ENCODE measurements at regions not wholly inside any gene's neighbourhood (a gene's known extent, or its start where the extent isn't known, plus 50 kb on each side); places are given as distances from the start of the nearest gene placed in this dataset.

GRCh38 chr13:73837147-73837546 lies 297.1 kb downstream of the KLF12 start:
- H3K36me3 Mint-ChIP-seq (ENCODE audit: insufficient read depth) = no peaks in the 10 kb centered on the region
- no peak for TF ChIP-seq CTCF (IDR thresholded peaks at IDR 0.05; ENCODE audit: unreplicated experiment)
- H3K9me3 Mint-ChIP-seq (ENCODE audit: low read depth) = no peaks in the 10 kb centered on the region
- no peaks in the 10 kb centered on the region for H3K27me3 Mint-ChIP-seq
- DNase-seq (ENCODE audit: low spot score, unreplicated experiment) = no peak
- no peak overlapping the region for H3K4me3 Mint-ChIP-seq (ENCODE audit: low read depth)
- peaks cover 8% of the 10 kb centered on the region for H3K4me1 Mint-ChIP-seq (ENCODE audit: low read depth)
- H3K27ac Mint-ChIP-seq = no peak overlapping the region

GRCh38 chr13:73835138-73835721 lies 299.0 kb downstream of the KLF12 start:
- TF ChIP-seq CTCF (IDR thresholded peaks at IDR 0.05; ENCODE audit: unreplicated experiment) = peak; percentile 74
- no peaks in the 10 kb centered on the region for H3K9me3 Mint-ChIP-seq (ENCODE audit: low read depth)
- no peak overlapping the region for H3K27ac Mint-ChIP-seq
- H3K27me3 Mint-ChIP-seq = no peaks in the 10 kb centered on the region
- H3K4me3 Mint-ChIP-seq (ENCODE audit: low read depth) = no peak overlapping the region
- no peaks in the 10 kb centered on the region for H3K36me3 Mint-ChIP-seq (ENCODE audit: insufficient read depth)
- H3K4me1 Mint-ChIP-seq (ENCODE audit: low read depth) = peaks cover 10% of the 10 kb centered on the region
- no peak for DNase-seq (ENCODE audit: low spot score, unreplicated experiment)

- H3K9me3 Mint-ChIP-seq (ENCODE audit: low read depth) = no peaks in the 10 kb centered on the region
- DNase-seq (ENCODE audit: low spot score, unreplicated experiment) = no peak
- peaks cover 10% of the 10 kb centered on the region for H3K4me1 Mint-ChIP-seq (ENCODE audit: low read depth)
- no peak overlapping the region for H3K4me3 Mint-ChIP-seq (ENCODE audit: low read depth)
- peak overlapping the region; percentile 74 for H3K27ac Mint-ChIP-seq
- H3K36me3 Mint-ChIP-seq (ENCODE audit: insufficient read depth) = no peaks in the 10 kb centered on the region
- no peaks in the 10 kb centered on the region for H3K27me3 Mint-ChIP-seq
- TF ChIP-seq CTCF (IDR thresholded peaks at IDR 0.05; ENCODE audit: unreplicated experiment) = no peak
Measured at GRCh38 chr13:73833325-73834070, 300.7 kb downstream of the KLF12 start.

GRCh38 chr13:73832825-73833224 lies 301.4 kb downstream of the KLF12 start:
- H3K36me3 Mint-ChIP-seq (ENCODE audit: insufficient read depth) = no peaks in the 10 kb centered on the region
- DNase-seq (ENCODE audit: low spot score, unreplicated experiment) = no peak
- no peaks in the 10 kb centered on the region for H3K9me3 Mint-ChIP-seq (ENCODE audit: low read depth)
- TF ChIP-seq CTCF (IDR thresholded peaks at IDR 0.05; ENCODE audit: unreplicated experiment) = no peak
- H3K4me1 Mint-ChIP-seq (ENCODE audit: low read depth) = peaks cover 10% of the 10 kb centered on the region
- H3K27me3 Mint-ChIP-seq = no peaks in the 10 kb centered on the region
- no peak overlapping the region for H3K4me3 Mint-ChIP-seq (ENCODE audit: low read depth)
- H3K27ac Mint-ChIP-seq = no peak overlapping the region

- no peak for DNase-seq (ENCODE audit: low spot score, unreplicated experiment)
- Mint-ChIP-seq H3K36me3 (ENCODE audit: insufficient read depth) (no peaks in the 10 kb centered on the region), H3K27me3 (no peaks in the 10 kb centered on the region), H3K27ac (no peak overlapping the region), H3K9me3 (ENCODE audit: low read depth) (no peaks in the 10 kb centered on the region), H3K4me1 (ENCODE audit: low read depth) (peaks cover 10% of the 10 kb centered on the region), H3K4me3 (ENCODE audit: low read depth) (no peak overlapping the region)
- no peak for TF ChIP-seq CTCF (IDR thresholded peaks at IDR 0.05; ENCODE audit: unreplicated experiment)
Measured at GRCh38 chr13:73832128-73832588, 302.0 kb downstream of the KLF12 start.

Data from progenitor cell of endocrine pancreas (in vitro differentiated cells).